Activated T-helper 2 cell treated with anti-CD3 and anti-CD28 coated beads, Interferon-gamma antibody, Interleukin-2, Interleukin-4, amounts not matched to agents 10 μg/mL and 5 μg/mL and 100 μg/mL, durations not matched to agents 14 hours and 24 hours and 36 hours (primary cell): ENCODE measurements at regions not wholly inside any gene's neighbourhood (a gene's known extent, or its start where the extent isn't known, plus 50 kb on each side); places are given as distances from the start of the nearest gene placed in this dataset.

ENCODE experiments used
- DNase-seq: peaks from one replicate; pipeline ENCODE4 v3.0.0; 2021; ENCODE audit warnings: low spot score
- H3K27ac Mint-ChIP-seq: one replicate; pipeline ENCODE4 v1.8.0; 2021; ENCODE audit warnings: mixed read lengths
- H3K27me3 Mint-ChIP-seq: one replicate; pipeline ENCODE4 v1.8.0; 2021; ENCODE audit warnings: low read depth, mixed read lengths
- H3K36me3 Mint-ChIP-seq: one replicate; pipeline ENCODE4 v1.8.0; 2021; ENCODE audit warnings: low read depth, mixed read lengths
- H3K4me1 Mint-ChIP-seq: one replicate; pipeline ENCODE4 v1.8.0; 2021; ENCODE audit warnings: low read depth, mixed read lengths
- H3K4me3 Mint-ChIP-seq: one replicate; pipeline ENCODE4 v1.8.0; 2021; ENCODE audit warnings: low read depth, mild to moderate bottlenecking, moderate library complexity, mixed read lengths
- H3K9me3 Mint-ChIP-seq: one replicate; pipeline ENCODE4 v1.8.0; 2021; ENCODE audit warnings: mixed read lengths
- intact Hi-C: fragments of 100-400 bp; cut with micrococcal nuclease; formaldehyde crosslinking; loops from one replicate; pipeline ENCODE4 v1.15.1; 2023

DNA sequence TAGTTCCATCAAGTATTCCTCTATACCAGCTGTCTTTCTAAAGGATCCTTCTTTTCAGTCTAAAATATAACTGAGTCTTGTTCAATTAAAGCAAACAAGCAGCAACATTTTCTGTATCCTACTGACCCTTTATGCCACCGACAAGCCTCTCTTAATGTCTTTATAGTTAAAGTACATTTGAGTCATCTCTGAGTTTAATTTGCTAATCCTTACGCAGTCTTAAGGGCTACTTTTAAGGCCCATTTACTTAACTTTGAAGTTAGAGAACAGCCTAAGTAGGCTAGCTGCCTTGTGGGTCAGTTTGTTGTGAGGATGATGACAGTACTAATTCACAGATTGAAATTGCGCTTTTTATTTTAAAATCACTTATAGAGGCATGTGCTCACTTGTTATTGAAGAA, 265.5 kb upstream of the FERD3L start:
- Mint-ChIP-seq H3K4me3 (no peak overlapping the region), H3K36me3 (no peaks in the 10 kb centered on the region), H3K9me3 (no peaks in the 10 kb centered on the region), H3K4me1 (peaks cover 2% of the 10 kb centered on the region), H3K27ac (no peak overlapping the region), H3K27me3 (no peaks in the 10 kb centered on the region)
- intact Hi-C loops = no loop called here
- no peak for DNase-seq

DNA sequence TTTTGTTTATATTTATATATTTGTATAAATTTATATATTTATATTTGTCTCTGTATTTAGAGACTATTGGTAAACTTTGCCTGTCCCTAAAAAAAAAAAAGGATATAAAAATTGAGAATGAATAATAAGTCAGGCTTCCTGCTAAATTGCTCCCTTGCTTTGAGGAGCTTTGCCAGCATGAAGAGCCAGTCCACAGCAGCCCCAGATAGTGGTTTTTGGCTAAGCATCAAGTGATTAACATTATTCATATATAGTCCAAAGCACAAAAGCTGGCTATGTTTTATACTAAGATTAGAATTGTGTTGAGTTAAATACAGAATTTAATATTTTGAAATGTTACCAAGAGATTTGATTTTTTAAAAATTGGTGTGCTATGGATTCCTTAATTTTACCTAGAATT, 264.9 kb upstream of the FERD3L start:
- Mint-ChIP-seq H3K4me3 (no peak overlapping the region), H3K36me3 (no peaks in the 10 kb centered on the region), H3K9me3 (no peaks in the 10 kb centered on the region), H3K27ac (no peak overlapping the region), H3K27me3 (no peaks in the 10 kb centered on the region), H3K4me1 (peaks cover 2% of the 10 kb centered on the region)
- intact Hi-C loops = no loop called here
- DNase-seq = no peak

DNA sequence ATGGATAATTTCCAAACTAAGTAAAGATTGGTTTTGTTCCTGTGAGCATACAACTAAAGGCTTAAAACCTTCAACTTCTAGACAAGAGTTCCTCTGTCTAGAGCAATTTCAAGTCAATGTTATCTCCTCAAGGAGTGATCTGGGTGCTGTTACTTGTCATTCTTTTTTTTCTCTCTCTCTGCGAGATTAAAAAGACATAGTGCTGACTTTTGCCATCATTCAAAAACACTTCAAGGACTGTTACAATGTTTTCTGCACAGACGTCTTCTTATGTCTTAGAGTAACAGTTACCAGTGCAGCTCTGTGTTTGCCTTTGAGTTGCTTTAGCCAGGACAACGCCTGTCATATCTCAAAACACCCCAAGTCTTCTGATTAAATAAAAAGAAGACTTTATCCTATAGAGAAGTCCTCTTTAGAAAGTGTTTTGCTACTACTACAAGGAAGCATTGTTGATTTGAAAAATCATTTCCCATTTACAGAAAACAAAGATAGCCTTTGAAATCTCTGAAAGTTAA, 263.5 kb upstream of the FERD3L start:
- no peaks in the 10 kb centered on the region for H3K36me3 Mint-ChIP-seq
- H3K9me3 Mint-ChIP-seq = no peaks in the 10 kb centered on the region
- H3K27me3 Mint-ChIP-seq = no peaks in the 10 kb centered on the region
- intact Hi-C loops = no loop called here
- H3K27ac Mint-ChIP-seq = no peak overlapping the region
- no peak overlapping the region for H3K4me3 Mint-ChIP-seq
- no peak for DNase-seq
- peaks cover 6% of the 10 kb centered on the region for H3K4me1 Mint-ChIP-seq

DNA sequence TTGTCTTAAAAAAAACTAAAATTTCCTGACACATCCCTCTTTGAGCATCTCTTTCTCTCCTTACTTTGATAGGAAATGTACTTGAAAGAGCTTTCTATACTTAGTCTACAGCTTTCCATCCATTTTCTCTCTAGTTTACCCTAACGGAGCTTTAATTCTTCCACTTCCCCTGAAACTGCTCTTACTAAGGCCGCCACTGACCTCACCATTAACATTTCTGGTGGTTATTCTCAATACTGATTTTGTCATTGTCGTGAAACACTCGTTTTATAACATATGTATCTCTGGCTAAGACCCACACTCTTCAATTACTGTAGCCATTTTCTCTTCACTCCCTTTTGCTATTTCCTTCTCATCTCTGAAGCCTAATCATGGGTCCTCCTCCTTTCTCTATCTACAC, 262.0 kb upstream of the FERD3L start:
- no peak overlapping the region for H3K27ac Mint-ChIP-seq
- H3K4me1 Mint-ChIP-seq = peaks cover 6% of the 10 kb centered on the region
- no peak for DNase-seq
- H3K36me3 Mint-ChIP-seq = no peaks in the 10 kb centered on the region
- H3K9me3 Mint-ChIP-seq = no peaks in the 10 kb centered on the region
- H3K27me3 Mint-ChIP-seq = no peaks in the 10 kb centered on the region
- intact Hi-C loops = no loop called here
- no peak overlapping the region for H3K4me3 Mint-ChIP-seq

DNA sequence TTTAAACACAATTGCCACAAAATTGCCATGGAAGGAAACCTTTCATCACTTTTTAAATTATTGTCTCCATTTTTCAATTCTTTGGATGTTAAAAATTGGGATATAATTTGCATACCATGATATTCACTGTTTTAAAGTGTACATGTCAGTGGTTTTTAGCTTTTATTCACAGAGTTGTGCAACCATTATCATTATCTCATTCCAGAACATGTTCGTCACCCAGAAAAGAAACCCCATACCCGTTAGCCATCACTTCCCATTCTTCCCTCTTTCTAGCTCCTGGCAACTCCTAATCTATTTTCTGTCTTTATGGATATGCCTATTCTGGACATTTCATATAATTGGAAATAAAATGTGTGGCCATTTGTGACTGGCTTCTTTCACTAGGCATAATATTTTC, 260.3 kb upstream of the FERD3L start:
- no peak for DNase-seq
- Mint-ChIP-seq H3K4me1 (peaks cover 6% of the 10 kb centered on the region), H3K27me3 (no peaks in the 10 kb centered on the region), H3K4me3 (no peak overlapping the region), H3K9me3 (no peaks in the 10 kb centered on the region), H3K36me3 (no peaks in the 10 kb centered on the region), H3K27ac (no peak overlapping the region)
- intact Hi-C loops = no loop called here

DNA sequence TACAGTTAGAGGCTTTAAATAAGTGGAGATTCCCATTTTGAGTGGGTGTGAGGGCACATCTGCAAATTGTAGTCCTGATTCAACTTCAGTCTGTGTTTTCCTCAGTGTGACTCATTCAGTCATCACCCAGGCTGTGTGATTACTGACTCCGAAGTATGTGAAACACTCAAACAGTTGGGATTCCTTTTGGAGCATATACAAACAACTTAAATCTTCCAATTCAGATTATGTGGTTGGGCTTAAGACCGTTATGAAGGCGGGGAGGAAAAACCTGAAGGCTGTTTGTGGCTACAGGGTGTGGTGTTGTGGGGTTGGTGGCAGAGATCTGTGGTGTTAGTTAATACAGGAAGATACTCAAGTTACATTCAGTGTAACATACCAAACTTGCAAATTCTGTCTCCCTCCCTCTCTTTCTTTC, 259.7 kb upstream of the FERD3L start:
- H3K36me3 Mint-ChIP-seq = no peaks in the 10 kb centered on the region
- H3K9me3 Mint-ChIP-seq = no peaks in the 10 kb centered on the region
- intact Hi-C loops = no loop called here
- peak overlapping the region; percentile 56 for H3K27ac Mint-ChIP-seq
- H3K4me1 Mint-ChIP-seq = peaks cover 6% of the 10 kb centered on the region
- no peak for DNase-seq
- H3K4me3 Mint-ChIP-seq = no peak overlapping the region
- no peaks in the 10 kb centered on the region for H3K27me3 Mint-ChIP-seq

DNA sequence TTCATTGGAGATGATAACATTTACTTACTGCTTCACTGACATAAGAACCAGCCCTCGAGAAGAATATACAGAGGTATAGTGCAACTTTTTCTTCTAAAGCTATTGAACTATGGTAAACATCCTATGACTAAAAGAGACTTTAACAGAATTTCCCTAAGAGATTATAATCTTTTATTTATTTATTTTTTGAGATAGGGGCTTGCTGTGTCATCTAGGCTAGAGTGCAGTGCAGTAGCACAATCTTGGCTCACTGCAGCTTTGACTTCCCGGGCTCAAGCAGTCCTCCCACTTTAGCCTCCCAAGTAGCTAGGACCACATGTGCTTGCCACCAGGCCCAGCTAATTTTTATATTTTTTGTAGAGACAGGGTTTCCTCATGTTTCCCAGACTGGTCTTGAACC, 258.5 kb upstream of the FERD3L start:
- no peaks in the 10 kb centered on the region for H3K36me3 Mint-ChIP-seq

DNA sequence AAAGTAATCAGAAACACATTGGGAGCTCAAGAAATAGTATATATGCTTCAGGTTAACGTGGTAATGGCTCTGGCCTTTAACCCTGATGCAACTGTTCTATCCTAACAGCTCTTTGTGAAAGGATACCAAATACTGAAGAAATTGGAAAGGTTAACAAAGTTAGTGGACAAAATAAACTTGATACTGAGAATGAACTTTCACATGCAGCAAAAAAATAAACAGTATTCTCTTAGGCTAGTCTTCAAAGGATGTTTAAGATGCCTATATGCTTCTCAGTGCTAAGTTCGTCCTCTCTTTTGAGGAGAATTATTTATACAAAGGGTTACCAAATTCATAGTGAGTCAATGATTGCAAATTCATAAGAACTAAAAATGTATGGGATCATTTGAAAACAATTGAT, 256.2 kb upstream of the FERD3L start:
- peaks cover 14% of the 10 kb centered on the region for H3K4me1 Mint-ChIP-seq

More for the DNA sequence above, 258.5 kb upstream of the FERD3L start:
- Mint-ChIP-seq H3K27me3 (no peaks in the 10 kb centered on the region), H3K27ac (no peak overlapping the region), H3K9me3 (peaks cover 3% of the 10 kb centered on the region), H3K4me3 (no peak overlapping the region), H3K4me1 (peaks cover 6% of the 10 kb centered on the region)
- intact Hi-C loops = no loop called here
- DNase-seq = no peak

DNA sequence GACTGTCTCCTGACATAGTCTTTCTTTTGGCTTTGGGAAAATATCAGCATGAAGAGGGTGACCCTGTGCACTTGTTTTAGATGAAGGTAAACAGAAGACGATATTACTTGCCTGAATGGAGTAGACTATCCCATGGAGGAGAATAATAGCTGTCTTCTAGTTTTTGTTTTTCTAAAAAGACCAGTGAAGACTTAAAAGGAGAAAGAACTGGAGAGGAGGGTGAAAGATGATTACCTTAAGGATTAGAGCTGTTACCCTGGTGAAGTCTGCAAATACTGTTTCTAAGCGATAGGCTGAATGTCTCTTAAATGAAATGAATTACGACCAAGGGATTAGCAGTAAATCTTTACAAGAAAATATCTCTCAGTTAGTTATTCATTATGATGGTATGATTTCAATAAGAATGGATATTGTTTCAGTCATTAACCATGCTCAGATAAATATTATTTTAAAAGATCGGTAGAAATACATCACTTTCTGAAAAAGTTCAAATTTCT, 255.6 kb upstream of the FERD3L start:
- intact Hi-C loops = no loop called here
- peaks cover 5% of the 10 kb centered on the region for H3K9me3 Mint-ChIP-seq

More for the DNA sequence above, 256.2 kb upstream of the FERD3L start:
- Mint-ChIP-seq H3K9me3 (peaks cover 5% of the 10 kb centered on the region), H3K36me3 (no peaks in the 10 kb centered on the region), H3K27me3 (no peaks in the 10 kb centered on the region), H3K27ac (no peak overlapping the region), H3K4me3 (no peak overlapping the region)
- intact Hi-C loops = no loop called here
- DNase-seq = no peak

DNA sequence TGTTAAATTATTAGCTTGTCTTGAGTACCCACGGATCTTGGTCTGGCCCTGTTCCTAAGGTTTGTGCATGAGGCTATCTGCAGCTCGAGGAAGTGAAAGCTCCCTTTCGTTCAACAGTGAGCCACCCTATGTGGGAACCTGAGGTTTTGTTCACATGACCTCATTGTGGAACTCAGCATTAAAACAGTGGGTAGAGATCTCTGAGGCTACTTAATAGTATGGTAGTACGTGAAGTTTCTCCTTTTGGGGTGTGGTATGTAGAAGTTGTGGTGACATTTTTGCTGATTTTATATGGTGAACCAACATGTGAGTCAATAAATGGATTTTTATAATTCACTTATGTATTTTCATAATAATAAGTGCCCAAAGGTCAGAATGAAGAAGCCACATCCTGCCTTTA, 252.7 kb upstream of the FERD3L start:
- Mint-ChIP-seq H3K27ac (no peak overlapping the region), H3K27me3 (no peaks in the 10 kb centered on the region), H3K9me3 (peaks cover 5% of the 10 kb centered on the region), H3K36me3 (no peaks in the 10 kb centered on the region), H3K4me1 (peaks cover 8% of the 10 kb centered on the region), H3K4me3 (no peak overlapping the region)
- intact Hi-C loops = no loop called here
- no peak for DNase-seq

More for the DNA sequence above, 255.6 kb upstream of the FERD3L start:
- no peaks in the 10 kb centered on the region for H3K36me3 Mint-ChIP-seq
- H3K4me1 Mint-ChIP-seq = peaks cover 12% of the 10 kb centered on the region
- no peak overlapping the region for H3K4me3 Mint-ChIP-seq
- no peaks in the 10 kb centered on the region for H3K27me3 Mint-ChIP-seq
- DNase-seq = no peak
- H3K27ac Mint-ChIP-seq = no peak overlapping the region

DNA sequence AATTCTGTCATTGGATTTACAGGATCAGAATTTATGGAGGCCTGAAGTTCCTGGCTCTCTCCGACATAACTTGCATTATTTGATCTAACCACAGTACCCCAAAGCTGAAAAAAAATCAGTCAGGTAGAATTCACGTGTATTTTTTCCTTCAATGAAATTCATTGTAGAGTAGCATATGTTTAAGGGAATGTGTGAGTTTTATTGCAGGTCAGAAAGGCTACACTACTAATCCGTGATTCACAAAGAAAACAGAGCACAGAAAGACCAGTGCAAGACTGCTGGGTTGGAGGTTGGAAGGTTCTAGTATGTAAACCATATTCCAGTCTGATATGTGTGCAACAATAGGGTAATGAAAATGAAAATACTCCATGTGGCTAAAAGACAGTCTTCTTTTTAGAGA, 247.0 kb upstream of the FERD3L start:
- Mint-ChIP-seq H3K36me3 (no peaks in the 10 kb centered on the region), H3K4me3 (no peak overlapping the region), H3K27me3 (no peaks in the 10 kb centered on the region), H3K4me1 (no peaks in the 10 kb centered on the region), H3K9me3 (peaks cover 11% of the 10 kb centered on the region), H3K27ac (no peak overlapping the region)
- no peak for DNase-seq
- intact Hi-C loops = no loop called here

DNA sequence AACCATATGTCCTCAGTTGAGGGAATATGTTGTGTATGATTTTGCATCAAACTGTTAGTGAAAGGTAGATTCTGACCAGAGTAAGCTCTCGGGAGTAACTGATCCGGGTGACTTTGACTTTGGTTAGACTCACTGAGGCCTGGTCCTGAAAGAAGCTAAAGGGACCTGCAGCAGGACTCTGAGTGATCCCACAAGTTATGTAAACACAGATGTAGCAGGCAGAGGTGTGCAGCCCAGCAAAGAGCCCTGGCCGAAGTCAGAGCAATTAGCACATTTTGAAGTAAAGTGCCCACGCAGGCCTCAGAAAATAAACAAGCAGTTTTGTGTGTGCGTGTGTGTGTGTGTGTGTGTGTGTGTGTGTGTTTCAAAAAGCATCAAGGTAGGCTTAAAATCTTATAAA, 245.6 kb upstream of the FERD3L start:
- intact Hi-C loops = no loop called here
- DNase-seq = no peak
- Mint-ChIP-seq H3K4me3 (no peak overlapping the region), H3K36me3 (no peaks in the 10 kb centered on the region), H3K27me3 (no peaks in the 10 kb centered on the region), H3K4me1 (no peaks in the 10 kb centered on the region), H3K9me3 (peaks cover 11% of the 10 kb centered on the region), H3K27ac (no peak overlapping the region)

DNA sequence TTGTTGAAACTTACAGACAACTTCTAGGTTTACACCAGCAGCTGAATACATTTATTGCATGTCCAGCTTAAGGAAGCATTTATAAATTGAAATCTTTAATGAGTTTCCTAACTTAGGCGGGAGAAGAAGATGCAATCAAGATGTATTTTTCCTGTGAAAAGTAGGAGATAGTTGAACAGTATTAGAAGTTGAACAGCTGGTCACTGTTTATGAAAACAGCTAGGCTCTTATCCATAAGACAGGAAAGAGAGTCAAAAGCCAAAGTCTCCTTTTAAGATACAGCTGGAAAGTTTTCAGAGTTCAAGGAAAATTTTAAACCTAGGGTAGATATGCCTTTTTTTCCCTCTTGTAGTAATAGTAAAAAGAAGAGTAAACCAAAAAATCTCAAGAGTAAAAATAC, 236.1 kb upstream of the FERD3L start:
- intact Hi-C loops = no loop called here

DNA sequence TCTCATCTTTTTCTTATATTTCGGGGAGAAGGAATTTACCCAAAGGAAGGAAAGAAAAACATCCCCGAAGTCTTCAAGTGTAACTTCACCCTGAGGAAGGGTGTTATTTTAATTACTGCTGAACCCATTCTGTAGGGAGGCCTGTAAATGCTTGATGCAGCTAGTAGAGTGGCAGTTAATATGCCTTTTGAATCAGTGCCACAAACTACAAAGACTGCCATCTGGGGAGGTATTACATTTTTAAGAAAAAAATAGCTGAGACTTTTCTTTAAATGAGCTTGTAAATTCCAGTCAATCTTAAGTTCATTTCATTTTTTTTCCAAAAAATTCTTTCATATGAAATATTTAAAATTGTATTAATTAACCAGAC, 233.1 kb upstream of the FERD3L start:
- Mint-ChIP-seq H3K4me3 (no peak overlapping the region), H3K27me3 (no peaks in the 10 kb centered on the region), H3K4me1 (no peaks in the 10 kb centered on the region), H3K27ac (no peak overlapping the region), H3K9me3 (no peaks in the 10 kb centered on the region), H3K36me3 (no peaks in the 10 kb centered on the region)
- DNase-seq = no peak
- intact Hi-C loops = no loop called here

More for the DNA sequence above, 236.1 kb upstream of the FERD3L start:
- no peaks in the 10 kb centered on the region for H3K9me3 Mint-ChIP-seq
- no peaks in the 10 kb centered on the region for H3K27me3 Mint-ChIP-seq
- H3K36me3 Mint-ChIP-seq = no peaks in the 10 kb centered on the region
- no peak overlapping the region for H3K4me3 Mint-ChIP-seq
- no peak overlapping the region for H3K27ac Mint-ChIP-seq
- no peak for DNase-seq
- H3K4me1 Mint-ChIP-seq = no peaks in the 10 kb centered on the region
